Esophagus squamous epithelium (tissue), 5 donors: ENCODE measurements at regions not wholly inside any gene's neighbourhood (a gene's known extent, or its start where the extent isn't known, plus 50 kb on each side); places are given as distances from the start of the nearest gene placed in this dataset.

Experiments
- DNase-seq: peaks from one replicate; lab custom pipeline; 2025; lab: John Stamatoyannopoulos, UW
- H3K27ac ChIP-seq, 4 donors: fragments of 200-600 bp; sonication (generic); one replicate each; pipeline ENCODE4 v1.5.1; 2016 to 2019; ENCODE audit warnings: mild to moderate bottlenecking in 1 of 4
- H3K27me3 ChIP-seq, 4 donors: fragments of 200-600 bp; sonication (generic); 1 replicate in 3 of 4; 2 replicates in 1 of 4; pipeline versions ENCODE4 v1.5.1 to v1.6.0; 2017 to 2021; ENCODE audit warnings: antibody characterized with exemption in 1 of 4
- H3K36me3 ChIP-seq, 3 donors: fragments of 200-600 bp; sonication (generic); one replicate each; pipeline ENCODE4 v1.5.1; 2016 to 2019
- H3K4me1 ChIP-seq, 3 donors: fragments of 200-600 bp; sonication (generic); one replicate each; pipeline ENCODE4 v1.5.1; 2017 to 2019
- H3K4me3 ChIP-seq, 4 donors: fragments of 200-600 bp; sonication (generic); 1 replicate in 3 of 4; 2 replicates in 1 of 4; pipeline ENCODE4 v1.5.1; 2016 to 2019; ENCODE audit warnings: mild to moderate bottlenecking in 2 of 4, moderate library complexity in 1 of 4
- H3K9me3 ChIP-seq, 3 donors: fragments of 200-600 bp; sonication (generic); one replicate each; pipeline ENCODE4 v1.5.1; 2016 to 2019
- CTCF ChIP-seq, 6 experiments: fragments of 450-650 bp in 4 of 6; fragments of 200-600 bp in 2 of 6; sonication (generic) in 2 of 6; IDR thresholded peaks; one replicate each; pipeline ENCODE4 v1.5.1; 2016 to 2019; ENCODE audit warnings: antibody characterized with exemption in 6 of 6, mild to moderate bottlenecking in 4 of 6, moderate library complexity in 4 of 6
- POLR2A ChIP-seq, 4 donors: fragments of 450-650 bp; IDR thresholded peaks; one replicate each; pipeline ENCODE4 v1.6.1; 2017; ENCODE audit warnings: antibody characterized with exemption in 4 of 4, mild to moderate bottlenecking in 4 of 4, moderate library complexity in 3 of 4
- WGBS, 2 donors: methylation state at CpG; one replicate each; pipeline ENCODE4 v1.1.5; 2018; 5-methylcytosine and 5-hydroxymethylcytosine counted together
- intact Hi-C: fragments of 100-400 bp; cut with DNase I; formaldehyde crosslinking; loops from one replicate; pipeline ENCODE4 v1.15.0; 2022
- donor health status: DM: yes; HTN: yes; CAD: no.

- no peaks in the 10 kb centered on the region for H3K4me1 ChIP-seq
- 61 to 65% methylated on average over 4 of the region's 4 CpGs for WGBS, 2 donors
These were observed 467.6 kb downstream of the PRKD1 start for GRCh38 chr14:29459969-29460560.

DNA sequence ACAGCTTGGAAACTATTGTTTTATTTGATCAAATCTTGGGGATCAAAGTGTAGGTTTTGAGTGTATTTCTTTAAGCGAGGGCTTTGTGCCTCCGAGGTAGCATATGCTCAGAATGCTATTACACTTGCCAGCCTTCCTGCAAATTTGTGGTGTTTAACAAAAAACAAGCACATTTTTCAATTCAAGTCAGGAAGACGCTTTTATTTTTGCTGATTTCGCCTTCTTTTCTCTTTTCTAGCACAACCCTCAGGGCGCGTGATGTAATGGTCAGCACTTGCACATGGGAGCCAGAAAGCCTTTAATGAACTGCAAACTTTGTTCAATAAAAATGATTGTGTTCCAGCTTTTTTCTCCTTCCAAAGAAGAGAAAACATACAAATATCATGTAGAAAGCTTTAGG, 466.5 kb downstream of the PRKD1 start:
- Histone ChIP-seq H3K27me3 (no peaks in the 10 kb centered on the region), H3K36me3 (no peaks in the 10 kb centered on the region), H3K4me1 (no peaks in the 10 kb centered on the region), H3K9me3 (no peaks in the 10 kb centered on the region), H3K4me3 (no peak overlapping the region), H3K27ac (no peak overlapping the region)
- intact Hi-C loops, result no loop called here
- WGBS, 2 donors, result 67 to 68% methylated on average over 6 of the region's 6 CpGs
- no peak for DNase-seq
- no peak for TF ChIP-seq CTCF (IDR thresholded peaks at IDR 0.05)
- no peak for TF ChIP-seq POLR2A (IDR thresholded peaks at IDR 0.05)

More at GRCh38 chr14:29459969-29460560, 467.6 kb downstream of the PRKD1 start:
- H3K9me3 ChIP-seq, result no peaks in the 10 kb centered on the region
- H3K27ac ChIP-seq, result no peak overlapping the region
- intact Hi-C loops, result no loop called here
- no peaks in the 10 kb centered on the region for H3K36me3 ChIP-seq
- H3K4me3 ChIP-seq, result no peak overlapping the region
- no peak for TF ChIP-seq POLR2A (IDR thresholded peaks at IDR 0.05)
- no peak for TF ChIP-seq CTCF (IDR thresholded peaks at IDR 0.05)
- no peak for DNase-seq
- H3K27me3 ChIP-seq, result no peaks in the 10 kb centered on the region

- H3K9me3 ChIP-seq, result no peaks in the 10 kb centered on the region
- DNase-seq, result no peak
- TF ChIP-seq CTCF (IDR thresholded peaks at IDR 0.05) (no peak), POLR2A (IDR thresholded peaks at IDR 0.05) (no peak)
- no peaks in the 10 kb centered on the region for H3K27me3 ChIP-seq
- no peak overlapping the region for H3K27ac ChIP-seq
- H3K4me1 ChIP-seq, result no peaks in the 10 kb centered on the region
- no peaks in the 10 kb centered on the region for H3K36me3 ChIP-seq
- 29 to 33% methylated on average over 1 of the region's 1 CpG for WGBS, 2 donors
- intact Hi-C loops, result no loop called here
- no peak overlapping the region for H3K4me3 ChIP-seq
These were observed 466.1 kb downstream of the PRKD1 start for GRCh38 chr14:29461506-29461905.

GRCh38 chr14:29462321-29462720, 465.3 kb downstream of the PRKD1 start:
- Histone ChIP-seq H3K27ac (no peak overlapping the region), H3K4me1 (no peaks in the 10 kb centered on the region), H3K4me3 (no peak overlapping the region), H3K36me3 (no peaks in the 10 kb centered on the region), H3K9me3 (no peaks in the 10 kb centered on the region), H3K27me3 (no peaks in the 10 kb centered on the region)
- no peak for DNase-seq
- intact Hi-C loops, result no loop called here
- WGBS, 2 donors, result 59 to 72% methylated on average over 1 of the region's 1 CpG
- no peak for TF ChIP-seq POLR2A (IDR thresholded peaks at IDR 0.05)
- TF ChIP-seq CTCF (IDR thresholded peaks at IDR 0.05), result no peak

GRCh38 chr14:29462772-29463171, 464.9 kb downstream of the PRKD1 start:
- H3K4me3 ChIP-seq, result no peak overlapping the region
- WGBS, 2 donors, result 70 to 76% methylated on average over 2 of the region's 2 CpGs
- intact Hi-C loops, result no loop called here
- no peaks in the 10 kb centered on the region for H3K9me3 ChIP-seq
- DNase-seq, result no peak
- H3K27me3 ChIP-seq, result no peaks in the 10 kb centered on the region
- H3K27ac ChIP-seq, result no peak overlapping the region
- TF ChIP-seq CTCF (IDR thresholded peaks at IDR 0.05) (no peak), POLR2A (IDR thresholded peaks at IDR 0.05) (no peak)
- no peaks in the 10 kb centered on the region for H3K36me3 ChIP-seq
- H3K4me1 ChIP-seq, result no peaks in the 10 kb centered on the region
